NCI-H2029 treated with DMSO at 0.1 percent for 48 hours (cell line): ENCODE measurements at regions not wholly inside any gene's neighbourhood (a gene's known extent, or its start where the extent isn't known, plus 50 kb on each side); places are given as distances from the start of the nearest gene placed in this dataset.

Experiments
- DNase-seq: peaks from one replicate; lab custom pipeline; 2025; lab: John Stamatoyannopoulos, UW

- DNase-seq, result no peak
Measured at GRCh38 chr5:133738271-133738670, 125.9 kb upstream of the FSTL4 start.

- DNase-seq, result no peak
Measured at GRCh38 chr5:133736512-133736911, 124.2 kb upstream of the FSTL4 start.

- DNase-seq, result peak; percentile 30
Measured at GRCh38 chr5:133735346-133735745, 123.0 kb upstream of the FSTL4 start.

GRCh38 chr5:133734916-133735315 is 122.6 kb upstream of the FSTL4 start:
- DNase-seq, result no peak

- DNase-seq, result no peak
Measured at GRCh38 chr5:133732536-133732935, 120.2 kb upstream of the FSTL4 start.

GRCh38 chr5:133731951-133732350 is 119.6 kb upstream of the FSTL4 start:
- no peak for DNase-seq

GRCh38 chr5:133730866-133731265 is 118.5 kb upstream of the FSTL4 start:
- DNase-seq, result no peak

GRCh38 chr5:133730346-133730745 is 118.0 kb upstream of the FSTL4 start:
- DNase-seq, result no peak

GRCh38 chr5:133729800-133730199 is 117.5 kb upstream of the FSTL4 start:
- no peak for DNase-seq

GRCh38 chr5:133728475-133728874 is 116.1 kb upstream of the FSTL4 start:
- DNase-seq, result peak; percentile 36

- DNase-seq, result no peak
Measured at GRCh38 chr5:133727636-133728035, 115.3 kb upstream of the FSTL4 start.

GRCh38 chr5:133723651-133724366 is 111.5 kb upstream of the FSTL4 start:
- no peak for DNase-seq

- DNase-seq, result no peak
Measured at GRCh38 chr5:133723126-133723525, 110.8 kb upstream of the FSTL4 start.

GRCh38 chr5:133721365-133721764 is 109.0 kb upstream of the FSTL4 start:
- no peak for DNase-seq

- no peak for DNase-seq
Measured at GRCh38 chr5:133718457-133718856, 106.1 kb upstream of the FSTL4 start.

GRCh38 chr5:133716532-133717183 is 104.3 kb upstream of the FSTL4 start:
- no peak for DNase-seq

- DNase-seq, result no peak
Measured at GRCh38 chr5:133715616-133716015, 103.3 kb upstream of the FSTL4 start.

GRCh38 chr5:133715216-133715615 is 102.9 kb upstream of the FSTL4 start:
- no peak for DNase-seq

GRCh38 chr5:133714161-133714915 is 102.0 kb upstream of the FSTL4 start:
- DNase-seq, result no peak

- no peak for DNase-seq
Measured at GRCh38 chr5:133713751-133714150, 101.4 kb upstream of the FSTL4 start.

- no peak for DNase-seq
Measured at GRCh38 chr5:133713209-133713608, 100.9 kb upstream of the FSTL4 start.

GRCh38 chr5:133712562-133712961 is 100.2 kb upstream of the FSTL4 start:
- no peak for DNase-seq

GRCh38 chr5:133709209-133709725 is 96.9 kb upstream of the FSTL4 start:
- no peak for DNase-seq
